Testis (tissue), 2 donors: ENCODE measurements at regions not wholly inside any gene's neighbourhood (a gene's known extent, or its start where the extent isn't known, plus 50 kb on each side); places are given as distances from the start of the nearest gene placed in this dataset.

Experiments used
- POLR2A ChIP-seq: fragments of 450-650 bp; IDR thresholded peaks from one replicate; pipeline ENCODE4 v1.6.1; 2017; ENCODE audit warnings: antibody characterized with exemption, mild to moderate bottlenecking, moderate library complexity
- TF ChIP-seq, protein P1 (sequence below), 3 experiments: fragments of 450-650 bp in 2 of 3; fragments of 200-600 bp in 1 of 3; sonication (generic) in 1 of 3; IDR thresholded peaks; one replicate each; pipeline ENCODE4 v1.5.1; 2016 to 2019; ENCODE audit warnings: antibody characterized with exemption in 3 of 3, mild to moderate bottlenecking in 2 of 3, moderate library complexity in 1 of 3

DNA sequence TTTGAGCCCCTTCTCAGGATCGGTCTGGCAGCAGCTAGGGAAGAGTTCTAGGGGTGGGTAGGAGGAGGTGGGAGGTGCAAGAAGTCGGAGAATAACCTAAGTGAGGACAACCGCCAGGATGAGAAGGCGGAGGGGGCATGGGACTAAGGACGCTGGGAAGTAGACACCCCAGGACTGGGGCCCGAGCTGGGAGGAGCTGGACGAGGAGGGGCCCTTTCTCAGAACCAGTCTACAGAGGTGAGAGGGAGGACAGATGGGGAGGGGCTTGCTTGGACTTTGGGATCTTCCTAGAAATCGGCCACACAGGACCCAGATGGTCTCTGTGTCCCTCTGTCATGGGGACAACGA is 90.0 kb upstream of the MYL10 start:
- TF ChIP-seq, protein P1, sequence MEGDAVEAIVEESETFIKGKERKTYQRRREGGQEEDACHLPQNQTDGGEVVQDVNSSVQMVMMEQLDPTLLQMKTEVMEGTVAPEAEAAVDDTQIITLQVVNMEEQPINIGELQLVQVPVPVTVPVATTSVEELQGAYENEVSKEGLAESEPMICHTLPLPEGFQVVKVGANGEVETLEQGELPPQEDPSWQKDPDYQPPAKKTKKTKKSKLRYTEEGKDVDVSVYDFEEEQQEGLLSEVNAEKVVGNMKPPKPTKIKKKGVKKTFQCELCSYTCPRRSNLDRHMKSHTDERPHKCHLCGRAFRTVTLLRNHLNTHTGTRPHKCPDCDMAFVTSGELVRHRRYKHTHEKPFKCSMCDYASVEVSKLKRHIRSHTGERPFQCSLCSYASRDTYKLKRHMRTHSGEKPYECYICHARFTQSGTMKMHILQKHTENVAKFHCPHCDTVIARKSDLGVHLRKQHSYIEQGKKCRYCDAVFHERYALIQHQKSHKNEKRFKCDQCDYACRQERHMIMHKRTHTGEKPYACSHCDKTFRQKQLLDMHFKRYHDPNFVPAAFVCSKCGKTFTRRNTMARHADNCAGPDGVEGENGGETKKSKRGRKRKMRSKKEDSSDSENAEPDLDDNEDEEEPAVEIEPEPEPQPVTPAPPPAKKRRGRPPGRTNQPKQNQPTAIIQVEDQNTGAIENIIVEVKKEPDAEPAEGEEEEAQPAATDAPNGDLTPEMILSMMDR (IDR thresholded peaks at IDR 0.05), result no peak
- no peak for TF ChIP-seq POLR2A
